Fibroblast of pulmonary artery (primary cell): ENCODE measurements at regions not wholly inside any gene's neighbourhood (a gene's known extent, or its start where the extent isn't known, plus 50 kb on each side); places are given as distances from the start of the nearest gene placed in this dataset.

Experiments used
- DNase-seq: peaks from one replicate; pipeline ENCODE4 v3.0.0-alpha.2; 2010; ENCODE audit warnings: low read depth
- H3K4me3 ChIP-seq: replicated peaks from 2 replicates; pipeline ENCODE4 v1.5.1; 2011; ENCODE audit warnings: low read depth, mild to moderate bottlenecking, control low read depth, low read length, moderate library complexity
- TF ChIP-seq, protein P1 (sequence below): IDR thresholded peaks from 2 replicates; pipeline ENCODE4 v1.5.1; 2011; ENCODE audit warnings: mild to moderate bottlenecking, control low read depth, low read length, inconsistent platforms; ENCODE audit errors: missing control alignments

DNA sequence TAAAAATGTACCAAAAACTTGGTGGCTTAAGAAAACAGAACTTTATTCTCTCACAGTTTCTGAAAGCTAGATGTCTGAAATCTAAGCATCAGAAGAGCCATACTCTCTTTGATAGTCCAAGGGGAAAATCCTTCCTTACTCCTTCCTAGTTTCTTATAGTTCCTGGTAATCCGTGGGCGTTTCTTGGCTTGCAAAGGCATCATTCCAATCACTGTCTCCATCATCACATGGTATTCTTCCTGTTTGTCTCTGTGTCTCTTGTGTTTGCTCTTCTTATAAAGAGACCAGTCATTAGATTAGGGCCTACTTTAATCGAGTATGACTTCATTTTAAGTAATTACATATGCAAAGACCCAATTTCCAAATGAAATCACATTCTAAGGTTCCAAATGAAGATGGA is 118.9 kb upstream of the FSTL5 start:
- no peak overlapping the region for H3K4me3 ChIP-seq
- TF ChIP-seq, protein P1, sequence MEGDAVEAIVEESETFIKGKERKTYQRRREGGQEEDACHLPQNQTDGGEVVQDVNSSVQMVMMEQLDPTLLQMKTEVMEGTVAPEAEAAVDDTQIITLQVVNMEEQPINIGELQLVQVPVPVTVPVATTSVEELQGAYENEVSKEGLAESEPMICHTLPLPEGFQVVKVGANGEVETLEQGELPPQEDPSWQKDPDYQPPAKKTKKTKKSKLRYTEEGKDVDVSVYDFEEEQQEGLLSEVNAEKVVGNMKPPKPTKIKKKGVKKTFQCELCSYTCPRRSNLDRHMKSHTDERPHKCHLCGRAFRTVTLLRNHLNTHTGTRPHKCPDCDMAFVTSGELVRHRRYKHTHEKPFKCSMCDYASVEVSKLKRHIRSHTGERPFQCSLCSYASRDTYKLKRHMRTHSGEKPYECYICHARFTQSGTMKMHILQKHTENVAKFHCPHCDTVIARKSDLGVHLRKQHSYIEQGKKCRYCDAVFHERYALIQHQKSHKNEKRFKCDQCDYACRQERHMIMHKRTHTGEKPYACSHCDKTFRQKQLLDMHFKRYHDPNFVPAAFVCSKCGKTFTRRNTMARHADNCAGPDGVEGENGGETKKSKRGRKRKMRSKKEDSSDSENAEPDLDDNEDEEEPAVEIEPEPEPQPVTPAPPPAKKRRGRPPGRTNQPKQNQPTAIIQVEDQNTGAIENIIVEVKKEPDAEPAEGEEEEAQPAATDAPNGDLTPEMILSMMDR, result no peak
- DNase-seq, result no peak

GRCh38 chr4:162274354-162274753 is 110.6 kb upstream of the FSTL5 start:
- no peak for DNase-seq
- TF ChIP-seq, protein P1, result no peak
- no peak overlapping the region for H3K4me3 ChIP-seq

DNA sequence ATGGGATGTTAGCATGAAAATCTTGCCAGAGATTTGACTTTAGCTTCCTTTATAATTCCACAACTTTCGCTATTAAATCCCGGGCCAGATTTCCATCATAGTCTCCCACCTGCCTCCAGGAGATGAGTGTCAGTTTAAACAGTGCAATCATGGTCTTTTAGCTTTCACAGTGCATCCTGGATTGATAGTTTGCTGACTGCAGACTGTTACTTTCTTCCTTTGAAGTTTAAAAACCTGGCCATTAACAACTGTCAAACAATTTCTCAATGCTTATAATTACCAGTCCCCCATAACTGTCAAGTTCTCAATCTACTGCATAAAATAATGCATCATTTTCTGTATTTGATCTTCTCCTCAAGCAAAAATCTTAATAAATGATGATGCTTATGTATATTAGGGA is 108.4 kb upstream of the FSTL5 start:
- no peak overlapping the region for H3K4me3 ChIP-seq
- TF ChIP-seq, protein P1, result no peak
- DNase-seq, result no peak

- DNase-seq, result no peak
- TF ChIP-seq, protein P1, result no peak
- H3K4me3 ChIP-seq, result no peak overlapping the region
These were observed 105.1 kb upstream of the FSTL5 start for GRCh38 chr4:162268911-162269310.

DNA sequence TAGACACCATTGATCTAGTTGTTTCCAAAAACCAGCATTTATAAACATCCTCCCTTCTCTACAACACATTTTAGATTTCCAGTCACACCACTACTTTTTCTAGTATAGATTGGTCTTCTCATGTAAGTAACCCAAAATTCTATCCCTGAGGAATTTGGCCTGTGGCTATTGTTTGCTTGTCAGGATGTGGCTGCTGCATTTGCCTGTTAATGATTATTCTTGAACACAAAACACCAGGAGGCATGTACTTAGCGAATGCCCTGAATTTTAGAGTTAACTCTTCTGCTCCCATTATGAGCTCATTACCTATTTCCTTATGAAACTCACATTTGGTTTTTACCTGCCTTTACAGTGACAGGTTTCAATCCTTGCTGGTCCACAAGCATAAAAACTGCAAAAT is 102.0 kb upstream of the FSTL5 start:
- no peak overlapping the region for H3K4me3 ChIP-seq
- DNase-seq, result no peak
- TF ChIP-seq, protein P1, result no peak

DNA sequence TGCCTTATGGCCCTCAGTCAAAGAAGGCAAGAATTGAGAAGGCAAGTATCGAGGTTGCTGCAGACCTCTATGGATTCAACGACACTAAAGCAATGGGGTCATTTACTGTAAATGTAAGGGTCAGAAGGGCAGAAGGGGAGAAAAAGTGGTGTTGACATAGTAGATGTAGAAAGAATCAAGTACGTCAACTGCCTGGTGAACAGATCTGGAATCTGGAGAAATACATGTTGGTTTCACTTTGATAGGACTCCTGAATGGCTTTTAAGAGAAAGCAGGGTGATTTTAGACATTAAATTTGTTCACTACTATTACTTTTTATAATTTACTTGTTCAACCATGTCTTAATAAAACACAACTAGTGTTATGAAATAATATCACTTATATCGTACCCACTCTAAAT is 81.3 kb upstream of the FSTL5 start:
- H3K4me3 ChIP-seq, result no peak overlapping the region
- TF ChIP-seq, protein P1, result no peak
- no peak for DNase-seq

DNA sequence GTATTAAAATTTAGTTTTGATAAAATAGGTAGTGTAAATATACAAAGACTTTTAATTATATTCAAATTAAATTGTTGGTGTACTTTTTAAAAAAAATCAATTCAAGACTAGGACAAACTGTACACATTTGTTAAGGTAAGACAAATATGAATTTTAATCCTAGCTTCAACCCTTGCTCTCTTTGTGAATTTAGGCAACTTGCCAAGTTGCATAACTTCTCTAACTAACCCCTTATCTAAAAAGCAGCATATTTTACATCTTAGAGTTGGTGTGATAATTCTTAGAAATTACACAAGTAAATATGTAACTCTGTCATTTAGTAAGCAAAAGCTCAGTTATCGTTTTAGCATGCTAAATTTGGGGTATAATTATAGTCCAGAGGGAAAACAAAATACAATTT is 78.1 kb upstream of the FSTL5 start:
- H3K4me3 ChIP-seq, result no peak overlapping the region
- TF ChIP-seq, protein P1, result no peak
- peak; percentile 0 for DNase-seq
